VCaP (cell line): ENCODE measurements at regions not wholly inside any gene's neighbourhood (a gene's known extent, or its start where the extent isn't known, plus 50 kb on each side); places are given as distances from the start of the nearest gene placed in this dataset.
"Not testable (repeated sequence)": the region's sequence is repeated elsewhere in the genome, so short reads cannot be mapped to it uniquely, and the experiment has no call there.

Source experiments
- H3K27ac ChIP-seq: fragments of 450-650 bp; 2 replicates; pipeline ENCODE4 v1.5.1; 2017
- CTCF ChIP-seq: fragments of 450-650 bp; conservative IDR thresholded peaks from 2 replicates; pipeline ENCODE4 v1.5.1; 2017; ENCODE audit warnings: mild to moderate bottlenecking, moderate library complexity

DNA sequence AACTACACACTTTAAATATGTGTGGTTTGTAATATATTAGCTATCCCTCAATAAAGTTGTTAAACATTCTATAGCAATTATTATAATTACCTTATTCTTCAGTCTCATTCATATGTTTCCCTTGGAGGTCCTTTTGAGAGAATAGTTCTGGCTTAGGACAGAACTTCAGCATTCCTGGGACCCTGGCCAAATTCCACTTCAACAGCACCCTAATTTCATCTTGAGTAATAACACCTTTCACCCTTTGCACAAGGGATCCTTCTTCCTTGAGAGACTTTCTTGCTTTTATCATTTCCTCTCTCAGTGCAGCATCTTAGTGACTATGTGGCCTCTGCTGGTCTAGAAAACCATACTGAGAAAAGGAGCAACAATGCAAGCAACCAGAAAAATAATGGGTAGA, 255.9 kb downstream of the C11orf87 start:
- TF ChIP-seq CTCF, result no peak
- H3K27ac ChIP-seq, result no peak overlapping the region

GRCh38 chr11:109680127-109680526, 258.1 kb downstream of the C11orf87 start:
- H3K27ac ChIP-seq, result no peak overlapping the region
- TF ChIP-seq CTCF, result no peak

- not testable (repeated sequence) for H3K27ac ChIP-seq
Observed at GRCh38 chr11:109682788-109683187, 260.8 kb downstream of the C11orf87 start.

DNA sequence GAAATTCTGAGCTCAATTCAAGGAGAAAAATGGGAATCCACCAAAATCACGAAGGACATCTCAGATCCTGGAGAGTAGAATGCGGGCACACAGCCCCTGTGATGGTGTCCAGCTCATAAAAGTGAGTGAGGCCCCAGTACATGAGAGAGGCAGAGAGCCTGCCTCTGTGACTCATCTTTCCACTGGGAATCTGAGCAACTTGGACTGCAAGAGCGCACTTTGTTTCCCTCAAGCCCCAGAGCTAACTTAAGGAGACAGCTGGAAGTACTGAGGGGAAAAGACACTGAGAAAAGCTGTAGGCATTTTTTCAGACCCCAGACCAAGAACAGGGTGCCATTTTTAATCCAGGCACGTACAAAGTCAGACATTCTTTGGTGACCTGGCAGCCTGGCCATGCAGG, 273.7 kb downstream of the C11orf87 start:
- no peak overlapping the region for H3K27ac ChIP-seq
- no peak for TF ChIP-seq CTCF

- no peak for TF ChIP-seq CTCF
- no peak overlapping the region for H3K27ac ChIP-seq
Observed at GRCh38 chr11:109696191-109696897, 274.4 kb downstream of the C11orf87 start.

DNA sequence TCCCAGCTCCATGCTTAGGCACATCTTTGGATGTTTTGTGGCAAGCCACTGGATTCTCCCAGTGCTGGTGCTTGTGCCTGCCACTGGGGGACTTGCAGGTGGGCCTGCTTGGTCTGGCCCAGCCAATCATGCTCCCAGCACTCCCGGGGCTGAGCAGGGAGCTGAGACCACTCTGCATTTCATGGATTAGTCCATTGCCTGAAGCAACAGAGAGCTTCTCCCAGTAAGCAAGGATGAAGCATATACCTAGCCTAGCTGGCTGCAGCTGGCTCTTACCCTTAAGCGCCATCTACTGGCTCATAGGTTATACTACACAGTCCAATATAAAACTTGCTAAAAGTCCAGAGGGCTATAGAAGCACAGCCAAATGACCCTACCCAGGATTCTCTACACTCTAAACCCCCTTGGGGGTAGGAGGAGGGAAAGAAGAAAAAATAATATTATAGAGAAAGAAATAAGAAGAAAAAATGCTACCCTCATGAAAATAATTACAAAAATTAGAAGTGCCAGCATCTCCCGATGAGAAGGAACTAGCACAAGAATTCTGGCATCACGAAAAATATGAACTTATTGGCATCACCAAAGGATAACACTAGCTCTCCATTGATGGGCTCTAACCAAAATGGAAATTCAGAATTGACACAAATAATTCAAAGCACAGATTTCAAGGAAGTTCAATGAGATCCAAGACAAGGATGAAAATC, 275.3 kb downstream of the C11orf87 start:
- peak; percentile 96 for TF ChIP-seq CTCF

GRCh38 chr11:109698237-109698636, 276.2 kb downstream of the C11orf87 start:
- H3K27ac ChIP-seq, result no peak overlapping the region
- TF ChIP-seq CTCF, result no peak

More for the DNA sequence above, 275.3 kb downstream of the C11orf87 start:
- H3K27ac ChIP-seq, result no peak overlapping the region

- H3K27ac ChIP-seq, result no peak overlapping the region
- TF ChIP-seq CTCF, result no peak
Observed at GRCh38 chr11:109704432-109704831, 282.4 kb downstream of the C11orf87 start.
